Upper lobe of right lung (tissue), 1 donor: ENCODE measurements at regions not wholly inside any gene's neighbourhood (a gene's known extent, or its start where the extent isn't known, plus 50 kb on each side); places are given as distances from the start of the nearest gene placed in this dataset.

Experiments used
- ATAC-seq: fragments of 200-7000 bp; cut with Tn5 transposase; one replicate; pipeline ENCODE4 v1.9.1; 2020; ENCODE audit warnings: mild to moderate bottlenecking, moderate library complexity
- DNase-seq: peaks from one replicate; pipeline ENCODE4 v3.0.0-alpha.2; 2020
- H3K27ac ChIP-seq: fragments of 200-600 bp; one replicate; pipeline ENCODE4 v1.8.0; 2022
- H3K27me3 ChIP-seq: fragments of 200-600 bp; one replicate; pipeline ENCODE4 v1.8.0; 2022; ENCODE audit warnings: mild to moderate bottlenecking
- H3K36me3 ChIP-seq: fragments of 200-600 bp; one replicate; pipeline ENCODE4 v1.8.0; 2022
- H3K4me1 ChIP-seq: fragments of 200-600 bp; one replicate; pipeline ENCODE4 v1.8.0; 2022
- H3K4me3 ChIP-seq: fragments of 200-600 bp; one replicate; pipeline ENCODE4 v1.8.0; 2022; ENCODE audit warnings: mild to moderate bottlenecking
- H3K9me3 ChIP-seq: fragments of 200-600 bp; one replicate; pipeline ENCODE4 v1.8.0; 2022
- intact Hi-C: fragments of 100-400 bp; cut with DNase I; formaldehyde crosslinking; loops from one replicate; pipeline ENCODE4 v1.11.0; 2022
- TF ChIP-seq, protein P1 (sequence below): fragments of 200-600 bp; IDR thresholded peaks from one replicate; pipeline ENCODE4 v1.8.0; 2022; ENCODE audit warnings: antibody characterized with exemption
- donor health status: DM: no; HTN: yes; CAD: no; lungs with severe emphysema.

- TF ChIP-seq, protein P1, sequence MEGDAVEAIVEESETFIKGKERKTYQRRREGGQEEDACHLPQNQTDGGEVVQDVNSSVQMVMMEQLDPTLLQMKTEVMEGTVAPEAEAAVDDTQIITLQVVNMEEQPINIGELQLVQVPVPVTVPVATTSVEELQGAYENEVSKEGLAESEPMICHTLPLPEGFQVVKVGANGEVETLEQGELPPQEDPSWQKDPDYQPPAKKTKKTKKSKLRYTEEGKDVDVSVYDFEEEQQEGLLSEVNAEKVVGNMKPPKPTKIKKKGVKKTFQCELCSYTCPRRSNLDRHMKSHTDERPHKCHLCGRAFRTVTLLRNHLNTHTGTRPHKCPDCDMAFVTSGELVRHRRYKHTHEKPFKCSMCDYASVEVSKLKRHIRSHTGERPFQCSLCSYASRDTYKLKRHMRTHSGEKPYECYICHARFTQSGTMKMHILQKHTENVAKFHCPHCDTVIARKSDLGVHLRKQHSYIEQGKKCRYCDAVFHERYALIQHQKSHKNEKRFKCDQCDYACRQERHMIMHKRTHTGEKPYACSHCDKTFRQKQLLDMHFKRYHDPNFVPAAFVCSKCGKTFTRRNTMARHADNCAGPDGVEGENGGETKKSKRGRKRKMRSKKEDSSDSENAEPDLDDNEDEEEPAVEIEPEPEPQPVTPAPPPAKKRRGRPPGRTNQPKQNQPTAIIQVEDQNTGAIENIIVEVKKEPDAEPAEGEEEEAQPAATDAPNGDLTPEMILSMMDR, result no peak
- intact Hi-C loops, result no loop called here
- H3K36me3 ChIP-seq, result no peaks in the 10 kb centered on the region
- DNase-seq (no peak), ATAC-seq (no peak)
- H3K27me3 ChIP-seq, result no peaks in the 10 kb centered on the region
- H3K9me3 ChIP-seq, result no peaks in the 10 kb centered on the region
- no peak overlapping the region for H3K4me3 ChIP-seq
- no peaks in the 10 kb centered on the region for H3K4me1 ChIP-seq
- no peak overlapping the region for H3K27ac ChIP-seq
Observed at GRCh38 chr12:47458279-47458678, 247.6 kb downstream of the RPAP3 start.

GRCh38 chr12:47449797-47450196, 256.0 kb downstream of the RPAP3 start:
- Histone ChIP-seq H3K36me3 (no peaks in the 10 kb centered on the region), H3K27me3 (no peaks in the 10 kb centered on the region), H3K27ac (no peak overlapping the region), H3K4me1 (no peaks in the 10 kb centered on the region), H3K9me3 (no peaks in the 10 kb centered on the region), H3K4me3 (no peak overlapping the region)
- TF ChIP-seq, protein P1, result no peak
- intact Hi-C loops, result no loop called here
- ATAC-seq, result no peak
- DNase-seq, result no peak

- DNase-seq, result no peak
- TF ChIP-seq, protein P1, result no peak
- Histone ChIP-seq H3K27ac (no peak overlapping the region), H3K4me1 (no peaks in the 10 kb centered on the region), H3K27me3 (no peaks in the 10 kb centered on the region), H3K4me3 (no peak overlapping the region), H3K36me3 (no peaks in the 10 kb centered on the region), H3K9me3 (peaks cover 4% of the 10 kb centered on the region)
- no peak for ATAC-seq
- intact Hi-C loops, result no loop called here
Observed at GRCh38 chr12:47442310-47442709, 263.5 kb downstream of the RPAP3 start.

DNA sequence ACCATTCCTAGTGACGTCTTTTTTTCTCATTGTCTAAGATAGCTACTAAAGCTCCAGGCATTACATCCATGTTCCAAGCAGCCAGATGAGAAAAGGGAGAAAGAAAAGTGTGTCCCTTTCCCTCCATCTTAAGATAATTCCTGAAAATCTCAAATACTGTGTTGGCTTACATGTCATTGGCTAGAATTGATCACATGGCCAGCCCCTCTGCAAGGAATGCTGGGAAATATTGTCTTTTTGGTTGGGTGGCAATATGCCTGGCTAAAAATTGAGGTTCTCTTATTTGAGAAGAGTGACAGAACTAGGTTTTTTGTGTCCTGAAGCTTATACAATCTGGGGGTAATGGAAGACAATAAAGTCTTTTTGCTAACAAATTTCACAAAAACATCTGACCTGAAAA, 264.3 kb downstream of the RPAP3 start:
- intact Hi-C loops, result no loop called here
- no peaks in the 10 kb centered on the region for H3K36me3 ChIP-seq
- DNase-seq, result no peak
- TF ChIP-seq, protein P1, result no peak
- H3K4me1 ChIP-seq, result no peaks in the 10 kb centered on the region
- no peaks in the 10 kb centered on the region for H3K27me3 ChIP-seq
- no peak for ATAC-seq
- no peak overlapping the region for H3K27ac ChIP-seq
- peaks cover 4% of the 10 kb centered on the region for H3K9me3 ChIP-seq
- H3K4me3 ChIP-seq, result no peak overlapping the region

DNA sequence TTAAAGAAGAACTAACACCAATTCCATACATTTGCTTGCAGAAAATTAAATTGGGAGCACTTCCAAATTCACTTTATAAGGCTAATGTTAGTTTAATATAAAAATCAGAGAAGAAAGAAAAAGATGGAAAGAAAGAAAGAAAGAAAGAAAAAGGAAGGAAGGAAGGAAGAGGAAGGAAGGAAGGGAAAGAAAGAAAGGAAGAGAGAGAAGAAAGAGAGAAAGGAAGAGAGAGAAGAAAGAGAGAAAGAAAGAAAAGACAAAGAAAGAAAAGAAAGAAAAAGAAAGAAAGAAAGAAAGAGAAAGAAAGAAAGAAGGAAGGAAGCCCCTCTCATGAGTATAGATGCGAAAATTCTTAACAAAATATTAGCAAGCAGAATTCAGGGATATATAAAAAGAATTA, 267.7 kb downstream of the RPAP3 start:
- intact Hi-C loops, result no loop called here
- Histone ChIP-seq H3K27me3 (no peaks in the 10 kb centered on the region), H3K4me3 (no peak overlapping the region), H3K4me1 (no peaks in the 10 kb centered on the region), H3K9me3 (peaks cover under 1% of the 10 kb centered on the region), H3K36me3 (no peaks in the 10 kb centered on the region), H3K27ac (no peak overlapping the region)
- TF ChIP-seq, protein P1, result no peak
- ATAC-seq, result no peak
- no peak for DNase-seq

DNA sequence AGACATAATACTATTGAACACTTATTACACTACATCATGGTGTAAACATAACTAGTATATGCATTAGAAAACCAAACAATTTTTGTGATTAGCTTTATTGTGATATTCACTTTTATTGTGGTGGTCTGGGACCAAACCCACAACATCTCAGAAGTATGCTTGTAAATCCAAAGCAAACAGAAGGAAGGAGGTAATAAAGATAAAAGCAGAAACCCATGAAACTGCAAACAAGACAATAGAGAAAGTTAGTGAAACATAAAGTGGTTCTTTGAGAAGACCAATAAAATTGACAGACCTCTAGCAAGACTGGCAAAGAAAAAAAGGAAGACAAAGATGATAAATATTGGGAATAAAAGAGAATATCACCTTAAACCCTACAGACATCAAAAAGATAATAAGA, 268.3 kb downstream of the RPAP3 start:
- H3K36me3 ChIP-seq, result no peaks in the 10 kb centered on the region
- ATAC-seq, result no peak
- intact Hi-C loops, result no loop called here
- no peaks in the 10 kb centered on the region for H3K9me3 ChIP-seq
- TF ChIP-seq, protein P1, result no peak
- no peaks in the 10 kb centered on the region for H3K27me3 ChIP-seq
- no peaks in the 10 kb centered on the region for H3K4me1 ChIP-seq
- DNase-seq, result no peak
- no peak overlapping the region for H3K27ac ChIP-seq
- no peak overlapping the region for H3K4me3 ChIP-seq
